HepG2 (cell line): ENCODE measurements at regions not wholly inside any gene's neighbourhood (a gene's known extent, or its start where the extent isn't known, plus 50 kb on each side); places are given as distances from the start of the nearest gene placed in this dataset.

Experiments
- ATAC-seq: fragments of 200-7000 bp; cut with Tn5 transposase; 3 replicates; pipeline ENCODE4 v1.9.1; 2020; ENCODE audit warnings: mild to moderate bottlenecking, moderate library complexity
- BruUV-seq: library from RNA; stranded (reverse); fragments of 400-500 nt; replicated peaks from 2 replicates; lab custom pipeline; 2021; lab: Mats Ljungman, UMichigan
- CTCF ChIA-PET: fragments of 300-600 bp; formaldehyde crosslinking; extraction: SDS; loops from one replicate; lab custom pipeline; 2021; ENCODE audit warnings: low total read pairs, inconsistent platforms, low intra/inter-chr PET ratio; lab: Yijun Ruan, JAX
- POLR2A ChIA-PET: fragments of 350-600 bp; sonication (Branson Sonifier 250); formaldehyde crosslinking; loops from one replicate; lab custom pipeline; 2020; ENCODE audit warnings: antibody characterized with exemption, inconsistent platforms; lab: Yijun Ruan, JAX
- DNase-seq: peaks from one replicate; pipeline ENCODE4 v3.0.0-alpha.2; 2015; ENCODE audit warnings: low spot score
- FAIRE-seq: peaks from 3 replicates; lab custom pipeline; 2011; peaks lifted over from hg19 to GRCh38; lab: Jason Lieb, UNC
- H2AFZ ChIP-seq: one replicate; pipeline ENCODE4 v1.6.1; 2011; ENCODE audit warnings: low read length, inconsistent platforms
- H3K27ac ChIP-seq: fragments of 300-600 bp; 3 replicates; pipeline ENCODE4 v1.8.0; 2011; ENCODE audit warnings: mixed run types, mild to moderate bottlenecking, mixed read lengths, low read length, inconsistent platforms; ENCODE audit not compliant: insufficient read depth; ENCODE audit errors: extremely low read length
- H3K27me3 ChIP-seq, 2 experiments: fragments of 200-600 bp in 1 of 2; 2 replicates in 1 of 2; 3 replicates in 1 of 2; pipeline versions ENCODE4 v1.6.0 to v1.8.0; 2011; ENCODE audit warnings: low read length in 2 of 2, mild to moderate bottlenecking in 2 of 2, moderate library complexity in 2 of 2, inconsistent platforms in 1 of 2; ENCODE audit not compliant: insufficient read depth in 2 of 2, control insufficient read depth in 1 of 2
- H3K36me3 ChIP-seq, 2 experiments: fragments of 200-600 bp in 1 of 2; replicated peaks in 1 of 2; 2 replicates in 1 of 2; 3 replicates in 1 of 2; pipeline versions ENCODE4 v1.5.1 to v1.8.0; 2011; ENCODE audit warnings: low read length in 2 of 2, inconsistent platforms in 1 of 2; ENCODE audit not compliant: insufficient read depth in 2 of 2, control insufficient read depth in 1 of 2
- H3K4me1 ChIP-seq: 2 replicates; pipeline ENCODE4 v1.5.1; 2012; ENCODE audit warnings: low read length, inconsistent platforms; ENCODE audit not compliant: insufficient read depth
- H3K4me2 ChIP-seq: 2 replicates; pipeline ENCODE4 v1.6.0; 2011; ENCODE audit warnings: low read depth, low read length, inconsistent platforms
- H3K4me3 ChIP-seq, 3 experiments: fragments of 200-600 bp in 1 of 3; sonication (generic), shearing (Covaris generic) in 1 of 3; replicated peaks in 1 of 3; 2 replicates each; pipeline ENCODE4 v1.5.1; 2011 to 2016; ENCODE audit warnings: low read length in 3 of 3, inconsistent platforms in 2 of 3, low read depth in 2 of 3, mild to moderate bottlenecking in 2 of 3, control low read depth in 1 of 3, mixed read lengths in 1 of 3; ENCODE audit not compliant: insufficient read depth in 1 of 3
- H3K79me2 ChIP-seq: one replicate; pipeline ENCODE4 v1.6.1; 2011; ENCODE audit warnings: low read length, inconsistent platforms; ENCODE audit not compliant: insufficient read depth
- H3K9ac ChIP-seq: 2 replicates; pipeline ENCODE4 v1.6.0; 2011; ENCODE audit warnings: mild to moderate bottlenecking, low read depth, low read length, inconsistent platforms; ENCODE audit not compliant: insufficient read depth
- H3K9me3 ChIP-seq: 2 replicates; pipeline ENCODE4 v1.5.1; 2012; ENCODE audit warnings: mild to moderate bottlenecking, low read length
- H4K20me1 ChIP-seq: 2 replicates; pipeline ENCODE4 v1.6.0; 2011; ENCODE audit warnings: inconsistent platforms, mild to moderate bottlenecking, low read length, moderate library complexity; ENCODE audit not compliant: insufficient read depth
- ATF3 ChIP-seq: sonication (generic); formaldehyde crosslinking; IDR thresholded peaks from 2 replicates; pipeline ENCODE4 v1.4.0; 2020; ENCODE audit warnings: missing genetic modification reagents
- POLR2AphosphoS5 ChIP-seq: IDR thresholded peaks from 2 replicates; pipeline ENCODE4 v1.6.1; 2012; ENCODE audit warnings: low read depth, low read length
- PREB ChIP-seq: sonication (generic); formaldehyde crosslinking; IDR thresholded peaks from 2 replicates; pipeline ENCODE4 v1.4.0; 2020; ENCODE audit warnings: missing genetic modification reagents
- SRSF9 ChIP-seq: fragments of 200-400 bp; formaldehyde crosslinking; IDR thresholded peaks from 2 replicates; pipeline ENCODE4 v1.6.1; 2018; ENCODE audit warnings: borderline replicate concordance, mild to moderate bottlenecking, low read depth, low read length; ENCODE audit not compliant: insufficient read depth, poor library complexity, severe bottlenecking
- U2AF2 ChIP-seq: fragments of 200-400 bp; formaldehyde crosslinking; IDR thresholded peaks from 2 replicates; pipeline ENCODE4 v1.6.1; 2017; ENCODE audit warnings: low read depth, mild to moderate bottlenecking, low read length
- ZKSCAN8 ChIP-seq: IDR thresholded peaks from 2 replicates; pipeline ENCODE4 v1.6.1; 2016; ENCODE audit warnings: borderline replicate concordance, missing genetic modification reagents, missing compliant biosample characterization
- ZNF512 ChIP-seq: sonication (generic); formaldehyde crosslinking; IDR thresholded peaks from 2 replicates; pipeline ENCODE4 v1.4.0; 2020; ENCODE audit warnings: mild to moderate bottlenecking, missing genetic modification reagents
- ZNF652 ChIP-seq: IDR thresholded peaks from 2 replicates; pipeline ENCODE4 v1.6.1; 2016; ENCODE audit warnings: low read depth, borderline replicate concordance
- ZNF770 ChIP-seq: sonication (generic); formaldehyde crosslinking; IDR thresholded peaks from 2 replicates; pipeline ENCODE4 v1.5.0; 2020; ENCODE audit warnings: mild to moderate bottlenecking, missing genetic modification reagents
- ZUFSP ChIP-seq: sonication (generic); formaldehyde crosslinking; IDR thresholded peaks from 2 replicates; pipeline ENCODE4 v1.9.0; 2021; ENCODE audit warnings: missing genetic modification reagents, mild to moderate bottlenecking, borderline replicate concordance
- WGBS: methylation state at CpG from one replicate; pipeline ENCODE4 v1.1.6; 2017; ENCODE audit warnings: low lambda C conversion rate; 5-methylcytosine and 5-hydroxymethylcytosine counted together
- in situ Hi-C: cut with HindIII; loops from 2 replicates; pipeline ENCODE4 v1.10.0; 2017; ENCODE audit warnings: low pct_unique_long_range_greater_than_20kb; ENCODE audit not compliant: extremely low pct_ligation_motif_present
- intact Hi-C: fragments of 100-400 bp; cut with micrococcal nuclease; formaldehyde crosslinking; loops from one replicate; pipeline ENCODE4 v1.10.0; 2022; ENCODE audit not compliant: unreplicated experiment

- BruUV-seq, result no TSS peak
- no peaks in the 10 kb centered on the region for H3K4me1 ChIP-seq
- ATAC-seq, result no peak
- no peaks in the 10 kb centered on the region for H4K20me1 ChIP-seq
- no peak for DNase-seq
- 33% methylated on average over 3 of the region's 3 CpGs for WGBS
- FAIRE-seq, result no peak
- H3K4me2 ChIP-seq, result no peak overlapping the region
- H3K27me3 ChIP-seq, result no peaks in the 10 kb centered on the region; a peak in 1 of 5 replicates
- H3K9me3 ChIP-seq, result no peaks in the 10 kb centered on the region
- no peak overlapping the region for H3K4me3 ChIP-seq
- CTCF ChIA-PET, result no interaction called here
- no peak for TF ChIP-seq ZKSCAN8 (CRISPR knock-in tag)
- TF ChIP-seq PREB (CRISPR knock-in tag), result no peak
- no peak for TF ChIP-seq ZUFSP
- TF ChIP-seq U2AF2, result no peak
- TF ChIP-seq ZNF512, result no peak
- no peak for TF ChIP-seq SRSF9
- no peak for TF ChIP-seq ZNF770 (CRISPR knock-in tag)
- TF ChIP-seq POLR2AphosphoS5, result no peak
- no peak for TF ChIP-seq ATF3 (CRISPR knock-in tag)
- TF ChIP-seq ZNF652 (CRISPR knock-in tag), result no peak
- TF ChIP-seq, all 625 proteins: peak for 0
- H3K9ac ChIP-seq, result no peak overlapping the region
- POLR2A ChIA-PET, result no interaction called here
- intact Hi-C loops, result no loop called here
- in situ Hi-C loops, result no loop called here
- H3K79me2 ChIP-seq, result no peaks in the 10 kb centered on the region
- no peak overlapping the region for H2AFZ ChIP-seq
- no peaks in the 10 kb centered on the region for H3K36me3 ChIP-seq
- H3K27ac ChIP-seq, result no peak overlapping the region
Observed at GRCh38 chr18:73805991-73806390, 341.6 kb downstream of the FBXO15 start.
